HFF-Myc (cell line): ENCODE measurements at regions not wholly inside any gene's neighbourhood (a gene's known extent, or its start where the extent isn't known, plus 50 kb on each side); places are given as distances from the start of the nearest gene placed in this dataset.

Experiments used
- DNase-seq: peaks from one replicate; pipeline ENCODE4 v3.0.0-alpha.2; 2011; ENCODE audit warnings: low read depth; ENCODE audit errors: extremely low read depth
- H3K4me3 ChIP-seq: replicated peaks from 2 replicates; pipeline ENCODE4 v1.5.1; 2011; ENCODE audit warnings: low read depth, mild to moderate bottlenecking, control low read depth, low read length
- TF ChIP-seq, protein P1 (sequence below): IDR thresholded peaks from 2 replicates; pipeline ENCODE4 v1.5.1; 2012; ENCODE audit warnings: mild to moderate bottlenecking, low read depth, low read length, control low read depth; ENCODE audit errors: missing control alignments

DNA sequence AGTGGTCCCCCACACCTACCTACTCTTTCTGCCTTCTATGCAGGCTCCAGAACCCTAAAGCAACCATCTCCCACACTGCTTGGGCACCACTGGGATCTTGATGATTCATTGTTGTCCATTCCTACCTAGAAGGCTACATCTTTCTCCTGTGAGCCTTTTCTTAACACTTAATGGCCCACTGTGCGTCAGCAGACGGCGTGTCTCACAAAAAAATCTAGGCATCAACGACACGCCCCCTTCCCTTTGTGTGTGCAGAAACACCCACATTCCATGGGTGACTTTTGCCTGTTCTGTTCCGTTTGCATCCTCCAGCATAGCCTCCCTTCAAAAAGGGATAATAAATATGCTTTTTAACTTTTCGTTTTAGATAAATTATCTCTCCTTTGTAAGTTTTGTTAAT is 99.7 kb upstream of the CYRIA start:
- no peak for DNase-seq
- H3K4me3 ChIP-seq, result no peak overlapping the region
- TF ChIP-seq, protein P1, sequence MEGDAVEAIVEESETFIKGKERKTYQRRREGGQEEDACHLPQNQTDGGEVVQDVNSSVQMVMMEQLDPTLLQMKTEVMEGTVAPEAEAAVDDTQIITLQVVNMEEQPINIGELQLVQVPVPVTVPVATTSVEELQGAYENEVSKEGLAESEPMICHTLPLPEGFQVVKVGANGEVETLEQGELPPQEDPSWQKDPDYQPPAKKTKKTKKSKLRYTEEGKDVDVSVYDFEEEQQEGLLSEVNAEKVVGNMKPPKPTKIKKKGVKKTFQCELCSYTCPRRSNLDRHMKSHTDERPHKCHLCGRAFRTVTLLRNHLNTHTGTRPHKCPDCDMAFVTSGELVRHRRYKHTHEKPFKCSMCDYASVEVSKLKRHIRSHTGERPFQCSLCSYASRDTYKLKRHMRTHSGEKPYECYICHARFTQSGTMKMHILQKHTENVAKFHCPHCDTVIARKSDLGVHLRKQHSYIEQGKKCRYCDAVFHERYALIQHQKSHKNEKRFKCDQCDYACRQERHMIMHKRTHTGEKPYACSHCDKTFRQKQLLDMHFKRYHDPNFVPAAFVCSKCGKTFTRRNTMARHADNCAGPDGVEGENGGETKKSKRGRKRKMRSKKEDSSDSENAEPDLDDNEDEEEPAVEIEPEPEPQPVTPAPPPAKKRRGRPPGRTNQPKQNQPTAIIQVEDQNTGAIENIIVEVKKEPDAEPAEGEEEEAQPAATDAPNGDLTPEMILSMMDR, result no peak

DNA sequence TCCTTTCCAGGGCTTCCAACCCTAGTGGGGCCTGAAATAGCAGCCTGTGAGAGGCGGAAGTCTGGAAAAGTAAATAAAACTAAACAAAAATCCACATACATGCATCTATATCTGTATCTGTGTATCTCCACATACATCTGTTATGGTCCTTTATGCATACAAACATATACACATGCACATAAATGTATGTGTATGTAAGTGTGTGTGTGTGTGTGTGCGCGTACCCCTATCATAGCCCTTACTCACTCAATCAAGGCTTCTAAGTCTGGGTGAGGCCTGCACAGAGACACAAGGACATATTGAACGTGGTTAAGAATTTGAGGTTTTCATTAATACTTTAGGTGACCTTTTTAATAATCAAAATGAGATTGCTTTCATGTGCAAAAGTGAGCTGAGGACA is 98.9 kb upstream of the CYRIA start:
- TF ChIP-seq, protein P1, result no peak
- DNase-seq, result no peak
- no peak overlapping the region for H3K4me3 ChIP-seq

DNA sequence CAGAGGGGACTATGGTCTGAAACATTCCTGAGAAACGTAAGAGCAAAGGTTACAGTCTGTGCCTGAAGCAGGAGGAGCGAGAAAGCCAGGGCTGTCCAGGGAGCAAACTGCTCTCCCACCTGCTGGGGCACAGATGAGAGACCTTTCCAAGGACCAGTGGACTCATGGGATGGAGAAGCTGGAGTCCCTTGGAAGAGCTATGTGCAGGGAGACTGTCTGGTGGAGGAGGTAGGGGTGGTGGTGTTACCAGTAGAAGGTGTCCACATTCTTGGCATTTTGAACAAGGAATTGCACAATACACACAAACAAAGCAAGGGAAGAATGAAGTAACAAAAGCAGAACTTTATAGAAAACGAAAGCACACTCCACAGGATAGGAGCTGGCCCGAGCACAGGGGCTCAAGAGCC is 97.9 kb upstream of the CYRIA start:
- TF ChIP-seq, protein P1, result no peak
- no peak for DNase-seq
- no peak overlapping the region for H3K4me3 ChIP-seq

DNA sequence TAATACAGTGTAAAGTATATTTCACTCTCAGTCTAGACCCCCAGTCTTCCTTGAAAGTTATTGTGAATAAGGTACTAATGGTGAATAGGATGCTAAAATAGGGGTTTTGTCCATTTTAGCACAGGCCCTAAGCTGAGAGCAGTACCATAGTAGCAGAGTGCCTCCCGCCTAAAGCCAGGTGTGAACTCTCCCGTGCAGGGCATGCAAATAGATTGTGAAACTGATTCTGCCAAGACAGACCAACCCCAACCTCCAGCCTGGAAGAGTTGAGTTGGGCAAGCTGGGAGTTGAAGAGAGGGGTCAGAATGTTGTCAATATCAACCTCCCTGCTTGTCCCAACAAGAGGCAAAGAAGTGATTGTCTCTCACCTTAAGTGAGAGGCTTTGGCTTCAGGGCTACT is 97.4 kb upstream of the CYRIA start:
- TF ChIP-seq, protein P1, result no peak
- H3K4me3 ChIP-seq, result no peak overlapping the region

DNA sequence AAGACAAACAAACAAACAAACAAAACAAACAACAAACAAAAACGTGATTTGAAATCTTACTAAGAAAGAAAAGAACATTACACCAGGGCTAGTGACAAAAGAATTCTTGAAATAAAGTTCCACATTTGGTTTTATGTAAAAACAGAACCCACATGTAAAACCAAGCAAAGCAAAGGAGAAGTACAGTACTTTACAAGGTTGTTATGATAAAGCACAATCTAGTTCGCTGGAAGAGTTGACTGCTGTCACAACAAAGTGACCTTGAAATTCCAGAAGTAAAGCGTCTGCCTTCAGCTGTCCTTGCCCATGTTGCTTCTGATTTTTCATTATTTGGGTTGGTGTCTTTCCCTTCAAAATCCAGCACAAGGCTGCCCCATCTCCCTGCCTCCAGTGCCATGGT is 94.8 kb upstream of the CYRIA start:
- no peak for DNase-seq
- H3K4me3 ChIP-seq, result no peak overlapping the region
- TF ChIP-seq, protein P1, result no peak

More for the DNA sequence above, 97.4 kb upstream of the CYRIA start:
- no peak for DNase-seq

DNA sequence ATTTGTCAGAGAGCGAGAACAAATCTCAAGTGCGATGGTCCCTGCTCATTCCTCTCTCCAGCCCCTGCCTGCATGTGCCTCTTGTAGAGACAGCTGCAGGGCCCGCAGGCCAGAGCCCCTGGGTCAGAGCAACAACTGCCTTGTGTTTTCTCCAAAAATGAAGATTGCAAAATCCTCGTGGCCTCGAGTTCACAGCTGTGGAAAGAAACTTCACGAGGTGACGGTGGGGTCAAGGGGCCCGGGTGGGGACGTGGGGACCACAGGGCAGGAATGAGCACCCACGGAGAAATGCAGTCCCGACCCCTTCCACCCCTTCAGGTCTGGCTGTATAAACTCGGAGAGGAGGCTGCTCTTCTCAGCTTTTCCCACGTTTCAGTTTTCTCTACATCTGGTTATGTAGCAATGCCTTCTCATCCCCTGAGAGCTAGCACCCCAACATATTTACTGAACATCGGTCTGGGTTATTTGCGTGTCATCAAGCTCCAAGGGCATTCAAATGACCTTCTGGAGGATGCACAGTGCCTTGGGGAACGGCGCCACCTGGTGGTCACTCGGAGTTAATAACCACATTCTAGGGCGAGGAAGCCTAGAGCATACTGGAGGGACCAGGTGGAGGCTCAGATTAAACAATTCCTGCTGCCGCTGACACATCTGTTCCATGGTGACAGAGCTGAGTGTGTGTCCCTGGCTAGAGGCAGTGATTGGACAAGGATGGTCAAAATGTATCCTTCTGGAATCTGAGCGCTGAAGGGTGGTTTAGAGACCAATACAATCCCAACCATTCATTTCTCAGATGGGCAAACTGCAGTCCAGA is 91.4 kb upstream of the CYRIA start:
- H3K4me3 ChIP-seq, result no peak overlapping the region
- peak; percentile 14 for DNase-seq

More for the DNA sequence above, 91.4 kb upstream of the CYRIA start:
- TF ChIP-seq, protein P1, result peak; percentile 66
